H54 (cell line): ENCODE measurements at regions not wholly inside any gene's neighbourhood (a gene's known extent, or its start where the extent isn't known, plus 50 kb on each side); places are given as distances from the start of the nearest gene placed in this dataset.
"Not testable (repeated sequence)": the region's sequence is repeated elsewhere in the genome, so short reads cannot be mapped to it uniquely, and the experiment has no call there.

ENCODE experiments used
- DNase-seq: peaks from one replicate; pipeline ENCODE4 v3.0.0; 2011; ENCODE audit warnings: low spot score, mixed read lengths; ENCODE audit not compliant: insufficient read length
- FAIRE-seq: peaks from 3 replicates; lab custom pipeline; 2011; peaks lifted over from hg19 to GRCh38; lab: Jason Lieb, UNC
- POLR2A ChIP-seq: IDR thresholded peaks from 2 replicates; pipeline ENCODE4 v1.6.1; 2011; ENCODE audit warnings: low read depth, mild to moderate bottlenecking, low read length

DNA sequence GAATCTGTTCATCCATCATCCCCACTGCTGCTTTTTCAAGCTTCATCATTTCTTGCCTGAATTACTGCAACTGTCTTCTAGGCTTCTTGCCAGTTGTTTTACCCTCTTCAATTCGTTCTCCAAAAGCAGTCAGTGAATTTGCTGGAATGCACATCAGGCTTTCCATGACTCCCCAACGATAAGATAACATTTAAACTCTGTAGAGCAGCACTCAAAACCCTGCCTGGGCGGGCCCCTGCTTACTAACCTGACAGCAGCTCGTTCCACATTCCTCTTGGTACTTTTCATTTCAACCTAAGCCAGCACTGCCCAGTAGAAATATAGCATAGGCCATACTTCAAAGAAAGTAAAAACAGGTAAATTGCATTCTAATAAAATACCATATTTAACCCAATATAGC, 342.9 kb downstream of the SUCLG1 start:
- no peak for TF ChIP-seq POLR2A
- DNase-seq (no peak), FAIRE-seq (no peak)

DNA sequence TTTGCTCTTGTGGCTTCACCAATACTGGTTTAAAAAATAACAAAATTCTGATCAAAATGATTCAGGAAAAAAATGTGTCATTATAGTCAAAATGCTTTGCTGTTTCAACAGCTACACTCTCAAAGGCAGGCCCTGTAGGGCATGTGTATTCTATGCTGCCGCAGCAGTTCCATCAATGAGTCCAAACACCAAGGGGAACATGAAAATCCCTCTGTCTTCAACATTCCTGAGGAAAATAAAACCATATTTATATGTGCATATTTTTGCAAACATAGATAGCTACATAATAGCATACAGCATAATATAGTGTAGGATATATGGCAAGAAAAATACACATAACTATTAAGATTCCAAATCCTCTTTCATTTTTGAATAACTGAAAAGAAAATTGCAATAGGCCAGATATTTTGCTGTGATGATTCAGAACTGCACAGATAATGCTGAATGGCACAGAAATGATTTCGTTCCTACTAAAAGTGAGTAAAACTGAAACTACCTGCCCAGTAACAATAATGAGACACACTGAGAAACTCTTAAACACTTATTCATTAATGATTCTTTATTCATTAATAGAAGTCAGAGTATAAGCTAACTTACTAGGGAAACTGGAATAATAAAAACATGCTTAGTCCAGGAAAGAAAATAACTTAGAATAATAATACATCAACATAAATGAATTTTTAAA, 343.8 kb downstream of the SUCLG1 start:
- FAIRE-seq: no peak

DNA sequence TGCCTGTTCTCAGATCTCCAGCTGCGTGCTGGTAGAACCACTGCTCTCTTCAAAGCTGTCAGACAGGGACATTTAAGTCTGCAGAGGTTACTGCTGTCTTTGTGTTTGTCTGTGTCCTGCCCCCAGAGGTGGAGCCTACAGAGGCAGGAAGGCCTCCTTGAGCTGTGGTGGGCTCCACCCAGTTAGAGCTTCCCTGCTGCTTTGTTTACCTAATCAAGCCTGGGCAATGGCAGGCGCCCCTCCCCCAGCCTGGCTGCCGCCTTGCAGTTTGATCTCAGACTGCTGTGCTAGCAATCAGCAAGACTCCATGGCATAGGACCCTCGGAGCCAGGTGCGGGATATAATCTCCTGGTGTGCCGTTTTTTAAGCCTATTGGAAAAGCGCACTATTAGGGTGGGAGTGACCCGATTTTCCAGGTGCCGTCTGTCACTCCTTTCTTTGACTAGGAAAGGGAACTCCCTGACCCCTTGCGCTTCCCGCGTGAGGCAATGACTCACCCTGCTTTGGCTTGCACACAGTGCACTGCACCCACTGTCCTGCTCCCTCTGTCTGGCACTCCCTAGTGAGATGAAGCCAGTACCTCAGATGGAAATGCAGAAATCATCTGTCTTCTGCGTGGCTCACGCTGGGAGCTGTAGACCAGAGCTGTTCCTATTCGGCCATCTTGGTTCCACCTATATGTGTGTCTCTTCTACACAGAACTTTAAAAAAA, 355.1 kb downstream of the SUCLG1 start:
- not testable (repeated sequence) for FAIRE-seq, DNase-seq

More for the DNA sequence above, 343.8 kb downstream of the SUCLG1 start:
- DNase-seq: no peak
- no peak for TF ChIP-seq POLR2A

DNA sequence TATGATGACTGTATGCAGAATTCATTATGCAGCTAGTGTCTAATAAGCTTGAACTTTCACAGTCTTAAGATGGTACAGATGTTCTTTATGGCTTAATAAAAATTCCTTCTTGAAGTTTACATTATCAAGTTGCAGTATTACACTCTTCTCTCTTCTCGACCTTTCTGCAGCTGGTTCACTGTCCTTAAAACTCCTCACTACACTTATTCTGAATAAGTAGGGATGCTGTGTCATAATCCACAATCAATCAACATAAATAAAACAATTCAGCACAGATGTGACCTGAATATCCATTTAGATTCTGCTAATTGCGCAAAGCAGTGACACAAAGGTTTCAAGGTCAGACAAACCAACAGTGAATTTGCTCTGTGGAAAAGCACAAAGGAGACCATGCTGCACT, 356.8 kb downstream of the SUCLG1 start:
- no peak for DNase-seq
- no peak for TF ChIP-seq POLR2A
- no peak for FAIRE-seq

DNA sequence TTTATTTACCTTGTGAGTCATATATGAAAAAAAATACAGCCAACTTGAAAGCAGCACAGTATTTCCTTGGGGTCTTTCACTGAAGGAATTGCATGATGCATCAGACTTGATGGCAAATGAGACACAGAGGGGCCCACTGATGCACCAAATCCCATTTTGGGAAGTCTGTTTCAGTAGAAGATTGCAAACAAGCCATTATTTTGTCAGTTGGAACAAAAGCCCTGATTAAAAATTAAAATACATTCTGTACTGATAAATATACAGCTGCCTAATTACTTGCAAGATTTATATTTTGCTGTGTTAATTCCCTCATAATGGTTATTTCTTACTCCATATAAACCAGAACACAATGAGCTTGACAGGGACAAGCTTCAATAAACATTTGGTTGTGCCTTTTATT, 370.4 kb downstream of the SUCLG1 start:
- FAIRE-seq (no peak), DNase-seq (no peak)
- no peak for TF ChIP-seq POLR2A

DNA sequence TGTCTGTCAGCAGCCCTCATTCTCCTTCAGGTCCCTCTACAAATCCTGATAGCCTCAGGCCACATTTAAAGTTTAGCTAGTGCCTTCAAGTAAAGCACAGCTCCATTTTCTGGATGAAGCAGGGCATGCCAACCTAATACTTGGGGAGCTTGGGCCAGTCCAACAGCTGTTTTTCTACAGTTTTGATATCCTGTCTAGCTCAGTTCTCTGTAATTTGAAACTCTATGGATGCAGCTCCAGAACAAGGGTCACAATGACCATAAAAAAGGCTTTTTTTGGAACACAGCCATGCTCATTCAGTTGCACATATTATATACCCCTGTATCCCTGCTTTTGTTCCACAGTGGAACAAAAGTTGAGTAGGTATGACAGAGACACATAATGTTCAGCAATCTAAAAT, 373.5 kb downstream of the SUCLG1 start:
- FAIRE-seq (no peak), DNase-seq (no peak)
- TF ChIP-seq POLR2A: no peak

DNA sequence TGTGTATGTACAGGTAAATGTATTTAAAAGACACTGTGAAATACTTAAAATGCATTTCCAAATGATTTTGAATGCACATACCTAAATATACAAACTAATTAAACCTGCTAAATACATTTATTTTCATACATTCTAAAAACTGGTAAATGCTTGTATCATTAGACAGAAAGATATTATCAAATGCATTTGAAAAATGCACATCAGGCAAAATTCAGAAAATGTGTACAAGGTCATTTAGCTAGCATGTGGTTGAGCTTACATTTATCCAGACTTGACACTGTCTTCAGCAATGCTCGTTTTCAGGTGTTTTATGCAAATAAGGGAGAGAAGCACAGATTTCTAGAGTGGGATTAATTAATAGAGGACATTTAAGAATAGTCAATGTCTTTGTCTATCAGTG, 374.2 kb downstream of the SUCLG1 start:
- TF ChIP-seq POLR2A: no peak
- FAIRE-seq (no peak), DNase-seq (no peak)

DNA sequence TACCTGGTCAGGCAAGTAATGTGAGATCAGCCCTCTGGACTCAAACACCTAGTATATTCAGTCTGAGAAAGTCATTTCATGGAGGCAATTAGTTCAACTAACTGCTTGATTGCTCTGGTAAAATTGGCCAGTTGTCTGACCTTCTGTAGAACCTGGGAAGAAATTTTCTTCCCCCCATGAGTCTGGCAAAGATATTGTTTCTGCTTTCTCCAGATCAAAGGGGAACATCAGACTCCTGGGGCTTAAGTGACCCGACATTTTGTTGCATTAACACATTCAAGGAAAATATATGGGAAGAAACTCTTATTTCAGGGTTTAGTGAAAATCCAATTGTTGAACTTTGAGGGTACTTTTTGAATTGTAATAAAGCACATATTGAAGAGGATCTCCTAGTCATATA, 375.1 kb downstream of the SUCLG1 start:
- no peak for FAIRE-seq
- no peak for DNase-seq
- no peak for TF ChIP-seq POLR2A

DNA sequence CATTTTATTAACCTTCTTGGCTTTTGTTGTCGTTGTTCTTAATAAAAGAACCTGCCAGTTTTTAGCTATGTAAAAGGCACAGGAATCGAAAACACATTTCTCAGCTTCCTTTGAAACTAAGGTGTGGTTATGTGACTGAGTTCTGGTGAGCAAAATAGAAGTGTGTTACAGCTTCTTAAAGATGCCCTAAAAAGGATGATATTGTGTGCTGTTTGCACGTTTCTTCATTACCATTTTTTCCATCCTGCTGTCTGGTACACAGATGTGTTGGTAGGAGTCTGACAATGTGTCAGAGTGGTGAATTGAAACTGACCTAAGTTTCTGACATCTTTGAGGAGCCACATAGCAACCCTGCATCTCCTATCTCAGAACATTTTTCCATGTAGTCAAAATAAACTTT, 380.6 kb downstream of the SUCLG1 start:
- DNase-seq: no peak
- no peak for FAIRE-seq
- no peak for TF ChIP-seq POLR2A

DNA sequence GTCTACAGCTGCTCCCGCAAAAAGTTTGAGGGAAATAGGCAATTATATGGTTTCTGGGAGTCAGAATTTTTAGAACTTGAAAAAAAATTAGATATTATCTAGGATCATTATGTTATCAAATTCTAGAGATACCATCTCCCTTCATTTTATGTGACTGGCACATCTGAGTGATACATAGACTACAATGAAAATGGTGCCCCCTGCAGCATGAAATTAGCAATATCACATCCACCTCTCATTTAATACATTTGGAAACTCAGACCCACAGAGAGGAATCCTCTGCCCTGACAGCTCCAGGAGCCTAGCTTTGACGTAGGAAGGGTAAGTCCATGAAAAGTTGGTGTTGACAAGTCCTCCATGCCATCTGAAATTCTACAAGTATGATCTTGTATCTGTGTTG, 381.6 kb downstream of the SUCLG1 start:
- DNase-seq (no peak), FAIRE-seq (no peak)
- no peak for TF ChIP-seq POLR2A

DNA sequence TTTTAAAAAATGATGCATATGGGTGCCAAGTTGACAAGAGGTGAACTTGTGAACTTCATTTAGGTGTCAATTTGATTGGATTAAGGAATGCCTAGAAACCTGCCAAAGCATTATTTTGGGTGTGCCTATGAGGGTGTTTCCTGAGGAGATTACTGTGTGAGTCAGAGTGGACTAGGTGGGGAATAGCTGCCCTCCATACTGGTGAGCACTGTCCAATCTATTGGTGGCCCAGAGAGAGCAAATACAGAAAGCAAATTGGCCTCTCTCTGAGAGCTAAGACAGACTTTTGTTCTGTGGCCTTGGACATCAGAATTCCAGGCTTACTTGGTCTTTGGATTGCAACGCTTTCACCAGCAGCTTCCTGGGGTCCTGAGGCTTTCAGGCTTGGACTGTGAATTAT, 388.0 kb downstream of the SUCLG1 start:
- TF ChIP-seq POLR2A: no peak
- FAIRE-seq (no peak), DNase-seq (no peak)

DNA sequence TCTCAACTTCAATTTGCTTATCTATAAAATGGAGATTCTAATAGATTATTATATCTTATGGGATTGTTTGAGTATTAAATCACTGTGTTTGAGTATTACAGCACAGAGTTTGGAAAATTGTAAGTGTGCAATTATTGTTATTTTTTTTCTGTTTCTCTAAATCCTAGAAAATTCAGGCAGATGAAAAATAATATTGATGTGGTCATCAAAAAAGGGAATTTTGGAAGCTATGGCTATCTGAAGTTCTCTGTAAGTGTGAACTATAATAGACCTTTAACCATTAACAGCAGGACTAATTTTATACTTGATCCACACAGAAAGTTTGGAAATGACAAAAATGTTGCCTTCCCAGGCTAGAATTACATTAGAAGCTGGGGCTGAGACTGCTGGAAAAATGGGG, 393.2 kb downstream of the SUCLG1 start:
- FAIRE-seq (no peak), DNase-seq (no peak)
- TF ChIP-seq POLR2A: no peak

DNA sequence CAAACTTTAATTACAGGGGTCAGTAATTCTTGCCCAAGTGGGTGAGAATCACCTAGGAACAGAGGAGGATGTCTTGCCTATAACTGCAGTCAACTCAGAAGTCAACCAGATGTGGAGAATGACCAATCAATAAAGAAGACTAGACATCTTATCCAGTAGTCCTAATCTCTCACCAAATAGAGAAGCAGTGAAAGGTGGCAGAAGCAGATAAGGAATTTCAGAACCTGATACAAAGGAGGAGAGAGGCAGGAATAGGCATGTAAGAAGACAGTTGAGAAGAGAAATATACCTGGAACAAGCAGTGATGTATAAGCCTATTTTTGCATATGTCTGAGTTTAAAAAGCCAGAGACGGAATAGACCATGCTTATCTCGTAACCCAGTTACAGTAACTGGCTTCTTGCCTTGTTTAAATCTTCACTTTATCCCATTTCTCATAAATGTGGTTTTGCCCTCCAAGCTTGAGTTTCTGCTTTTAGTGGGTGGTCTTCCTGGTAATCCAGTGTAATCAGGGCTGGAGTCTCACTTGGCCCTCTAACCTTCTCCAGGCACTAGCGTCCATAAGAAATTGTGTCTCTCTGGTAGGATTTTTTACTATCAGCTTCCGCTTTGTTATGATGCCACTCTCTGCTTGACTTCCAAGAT, 401.0 kb downstream of the SUCLG1 start:
- FAIRE-seq (no peak), DNase-seq (no peak)
- TF ChIP-seq POLR2A: no peak

DNA sequence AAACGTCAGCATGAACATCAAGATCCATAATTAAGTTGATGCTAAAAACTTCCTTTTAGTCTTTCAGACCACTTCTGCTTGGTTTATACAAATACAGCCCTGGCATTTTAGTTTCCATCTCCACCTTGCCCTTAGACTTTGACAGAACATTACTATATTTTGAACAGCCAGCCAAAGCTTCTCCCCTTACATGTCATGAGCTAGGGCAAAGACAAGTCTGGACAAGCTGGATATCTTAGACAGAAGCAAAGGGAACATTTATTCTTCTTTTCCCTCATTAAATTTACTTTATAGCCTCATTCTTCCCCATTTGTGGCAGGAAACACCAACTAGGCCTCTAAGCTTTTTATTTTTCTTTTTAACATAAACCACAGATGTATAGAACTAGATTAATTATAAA, 403.3 kb downstream of the SUCLG1 start:
- FAIRE-seq (no peak), DNase-seq (no peak)
- TF ChIP-seq POLR2A: no peak

DNA sequence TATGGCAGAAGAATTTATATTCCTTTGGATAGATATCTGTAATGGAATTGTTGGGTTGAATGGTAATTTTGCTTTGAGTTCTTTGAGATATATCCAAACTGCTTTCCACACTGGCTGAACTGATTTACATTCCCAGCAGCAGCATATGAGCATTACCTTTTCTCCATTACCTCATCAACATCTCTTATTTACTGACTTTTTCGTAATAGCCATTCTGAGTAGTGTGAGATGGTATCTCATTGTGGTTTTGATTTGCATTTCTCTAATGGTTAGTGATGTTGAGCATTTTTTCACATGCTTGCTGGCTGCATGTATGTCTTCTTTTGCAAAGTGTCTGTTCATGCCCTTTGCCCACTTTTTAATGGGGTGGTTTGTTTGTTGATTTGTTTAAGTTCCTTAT, 404.5 kb downstream of the SUCLG1 start:
- not testable (repeated sequence) for DNase-seq, FAIRE-seq
